ENCODE measurements at regions not wholly inside any gene's neighbourhood (a gene's known extent, or its start where the extent isn't known, plus 50 kb on each side); places are given as distances from the start of the nearest gene placed in this dataset.

DNA sequence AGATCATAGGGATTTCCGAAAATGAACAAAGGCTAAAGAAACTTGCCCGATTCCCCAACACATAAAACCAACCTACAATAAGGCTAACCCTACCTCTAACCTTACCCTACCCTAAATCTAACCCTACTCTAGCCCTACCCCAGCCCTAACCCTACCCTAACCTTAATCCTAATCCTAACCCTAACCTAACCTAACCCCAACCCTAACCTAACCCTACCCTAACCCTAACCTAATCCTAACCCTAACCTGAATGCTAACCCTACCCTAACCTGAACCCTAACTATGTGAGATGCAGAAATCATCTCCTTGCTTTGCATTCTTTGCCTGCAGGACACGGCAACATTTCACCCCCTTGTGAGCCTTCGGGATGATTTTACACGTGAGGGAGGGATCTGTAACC lies 67.6 kb upstream of the SOX1 start:
- Histone ChIP-seq H3K36me3 (ENCODE audit: insufficient read depth, low read length, poor library complexity, severe bottlenecking) (no peaks in the 10 kb centered on the region), H3K27me3 (replicated peaks; ENCODE audit: insufficient read depth, low read depth, low read length, poor library complexity) (peaks cover 19% of the 10 kb centered on the region), H3K4me1 (ENCODE audit: insufficient read depth, low read length, poor library complexity, severe bottlenecking) (no peaks in the 10 kb centered on the region), H3K27ac (ENCODE audit: low read depth, low read length, poor library complexity, severe bottlenecking) (no peak overlapping the region), H3K9me3 (ENCODE audit: low read depth, low read length, poor library complexity, severe bottlenecking) (no peaks in the 10 kb centered on the region), H3K4me3 (ENCODE audit: low read depth, low read length, poor library complexity, severe bottlenecking) (no peak overlapping the region)
- TF ChIP-seq, protein P1, sequence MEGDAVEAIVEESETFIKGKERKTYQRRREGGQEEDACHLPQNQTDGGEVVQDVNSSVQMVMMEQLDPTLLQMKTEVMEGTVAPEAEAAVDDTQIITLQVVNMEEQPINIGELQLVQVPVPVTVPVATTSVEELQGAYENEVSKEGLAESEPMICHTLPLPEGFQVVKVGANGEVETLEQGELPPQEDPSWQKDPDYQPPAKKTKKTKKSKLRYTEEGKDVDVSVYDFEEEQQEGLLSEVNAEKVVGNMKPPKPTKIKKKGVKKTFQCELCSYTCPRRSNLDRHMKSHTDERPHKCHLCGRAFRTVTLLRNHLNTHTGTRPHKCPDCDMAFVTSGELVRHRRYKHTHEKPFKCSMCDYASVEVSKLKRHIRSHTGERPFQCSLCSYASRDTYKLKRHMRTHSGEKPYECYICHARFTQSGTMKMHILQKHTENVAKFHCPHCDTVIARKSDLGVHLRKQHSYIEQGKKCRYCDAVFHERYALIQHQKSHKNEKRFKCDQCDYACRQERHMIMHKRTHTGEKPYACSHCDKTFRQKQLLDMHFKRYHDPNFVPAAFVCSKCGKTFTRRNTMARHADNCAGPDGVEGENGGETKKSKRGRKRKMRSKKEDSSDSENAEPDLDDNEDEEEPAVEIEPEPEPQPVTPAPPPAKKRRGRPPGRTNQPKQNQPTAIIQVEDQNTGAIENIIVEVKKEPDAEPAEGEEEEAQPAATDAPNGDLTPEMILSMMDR (conservative IDR thresholded peaks at IDR 0.05; ENCODE audit: low read depth, low read length) = no peak
- TF ChIP-seq EZH2 (IDR thresholded peaks at IDR 0.05; ENCODE audit: borderline replicate concordance, low read depth, low read length, poor library complexity, severe bottlenecking) = no peak
- no peak for DNase-seq (ENCODE audit: low spot score)
- POLR2A ChIA-PET (ENCODE audit: low non-redundant PET) = no interaction called here
- intact Hi-C loops (cut with micrococcal nuclease; ENCODE audit: unreplicated experiment) = no loop called here
- CTCF ChIA-PET = no interaction called here
- no TSS peak for BruUV-seq (replicated peaks)

DNA sequence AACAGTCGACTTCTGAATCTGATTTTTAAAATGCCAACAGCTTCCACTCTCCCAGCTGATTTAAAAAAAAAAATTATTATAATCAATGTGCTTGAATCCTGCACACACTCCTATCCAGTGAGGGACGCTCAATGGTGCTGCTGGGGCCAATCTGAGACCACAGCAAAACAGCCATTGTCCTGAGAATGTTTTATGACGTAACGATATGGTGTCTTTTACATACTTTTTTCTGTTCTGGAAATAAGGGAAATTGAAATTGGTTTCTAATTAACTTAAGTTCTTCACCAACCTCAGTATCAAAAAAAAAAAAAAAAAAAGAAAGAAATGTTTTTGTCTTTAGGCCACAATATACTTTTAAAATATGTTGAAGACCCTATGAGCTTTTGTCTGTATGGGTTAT lies 66.1 kb upstream of the SOX1 start:
- H3K9me3 ChIP-seq (ENCODE audit: low read depth, low read length, poor library complexity, severe bottlenecking) = no peaks in the 10 kb centered on the region
- ChIA-PET CTCF (no interaction called here), POLR2A (ENCODE audit: low non-redundant PET) (interaction anchor here (0.6 kb wide), 1 partner anchor 12 kb away, joined by 11 read pairs; no protein-coding TSS in a partner anchor)
- TF ChIP-seq, protein P1 (conservative IDR thresholded peaks at IDR 0.05; ENCODE audit: low read depth, low read length) = no peak
- no peak for TF ChIP-seq EZH2 (IDR thresholded peaks at IDR 0.05; ENCODE audit: borderline replicate concordance, low read depth, low read length, poor library complexity, severe bottlenecking)
- no peaks in the 10 kb centered on the region for H3K4me1 ChIP-seq (ENCODE audit: insufficient read depth, low read length, poor library complexity, severe bottlenecking)
- DNase-seq (ENCODE audit: low spot score) = no peak
- H3K4me3 ChIP-seq (ENCODE audit: low read depth, low read length, poor library complexity, severe bottlenecking) = no peak overlapping the region
- no peak overlapping the region for H3K27ac ChIP-seq (ENCODE audit: low read depth, low read length, poor library complexity, severe bottlenecking)
- intact Hi-C loops (cut with micrococcal nuclease; ENCODE audit: unreplicated experiment) = no loop called here
- H3K36me3 ChIP-seq (ENCODE audit: insufficient read depth, low read length, poor library complexity, severe bottlenecking) = no peaks in the 10 kb centered on the region
- H3K27me3 ChIP-seq (replicated peaks; ENCODE audit: insufficient read depth, low read depth, low read length, poor library complexity) = peaks cover 19% of the 10 kb centered on the region
- no TSS peak for BruUV-seq (replicated peaks)

DNA sequence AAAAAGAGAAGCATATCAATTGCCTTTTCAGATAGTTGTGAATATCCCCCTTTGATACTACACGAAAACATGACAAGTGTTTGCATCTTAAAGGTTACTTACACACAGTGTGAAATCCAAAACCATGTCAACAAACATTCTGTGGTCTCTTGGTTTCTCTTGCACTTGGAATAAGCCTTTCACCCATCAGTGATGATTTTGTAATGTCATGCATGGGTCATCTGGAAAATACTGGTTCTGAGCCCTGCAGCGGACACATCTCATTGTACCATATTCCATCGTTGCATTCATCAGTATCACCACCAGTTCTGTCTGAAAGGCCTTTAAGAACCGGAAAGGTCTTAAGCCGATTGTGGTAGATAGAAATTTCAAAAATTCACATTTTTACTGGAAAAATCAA lies 65.4 kb upstream of the SOX1 start:
- no peak for TF ChIP-seq EZH2 (IDR thresholded peaks at IDR 0.05; ENCODE audit: borderline replicate concordance, low read depth, low read length, poor library complexity, severe bottlenecking)
- TF ChIP-seq, protein P1 (conservative IDR thresholded peaks at IDR 0.05; ENCODE audit: low read depth, low read length) = no peak
- H3K27ac ChIP-seq (ENCODE audit: low read depth, low read length, poor library complexity, severe bottlenecking) = no peak overlapping the region
- H3K36me3 ChIP-seq (ENCODE audit: insufficient read depth, low read length, poor library complexity, severe bottlenecking) = no peaks in the 10 kb centered on the region
- H3K27me3 ChIP-seq (replicated peaks; ENCODE audit: insufficient read depth, low read depth, low read length, poor library complexity) = peaks cover 19% of the 10 kb centered on the region
- CTCF ChIA-PET = no interaction called here
- H3K9me3 ChIP-seq (ENCODE audit: low read depth, low read length, poor library complexity, severe bottlenecking) = no peaks in the 10 kb centered on the region
- DNase-seq (ENCODE audit: low spot score) = no peak
- POLR2A ChIA-PET (ENCODE audit: low non-redundant PET) = interaction anchor here (0.6 kb wide), 1 partner anchor 12 kb away, joined by 11 read pairs; no protein-coding TSS in a partner anchor
- intact Hi-C loops (cut with micrococcal nuclease; ENCODE audit: unreplicated experiment) = no loop called here
- H3K4me3 ChIP-seq (ENCODE audit: low read depth, low read length, poor library complexity, severe bottlenecking) = no peak overlapping the region
- H3K4me1 ChIP-seq (ENCODE audit: insufficient read depth, low read length, poor library complexity, severe bottlenecking) = no peaks in the 10 kb centered on the region
- BruUV-seq (replicated peaks) = no TSS peak

Data from A673 (cell line).